MM.1S (cell line): ENCODE measurements at regions not wholly inside any gene's neighbourhood (a gene's known extent, or its start where the extent isn't known, plus 50 kb on each side); places are given as distances from the start of the nearest gene placed in this dataset.
"Not testable (repeated sequence)": the region's sequence is repeated elsewhere in the genome, so short reads cannot be mapped to it uniquely, and the experiment has no call there.

ENCODE experiments used
- DNase-seq: peaks from one replicate; pipeline ENCODE4 v3.0.0-alpha.2; 2015
- H2AFZ ChIP-seq: fragments of 300-600 bp; sonication (generic); 2 replicates; pipeline ENCODE4 v1.6.0; 2016; ENCODE audit warnings: antibody characterized with exemption, low read length
- H3F3A ChIP-seq: fragments of 300-600 bp; sonication (generic); 2 replicates; pipeline ENCODE4 v1.6.1; 2016; ENCODE audit warnings: mild to moderate bottlenecking, antibody characterized with exemption, low read length, moderate library complexity, mixed read lengths; ENCODE audit not compliant: insufficient read depth
- H3K27ac ChIP-seq: fragments of 300-600 bp; sonication (generic); 2 replicates; pipeline ENCODE4 v1.5.1; 2016; ENCODE audit warnings: mild to moderate bottlenecking, low read length
- H3K27me3 ChIP-seq: fragments of 300-600 bp; sonication (generic); replicated peaks from 2 replicates; pipeline ENCODE4 v1.6.0; 2016; ENCODE audit warnings: low read length; ENCODE audit not compliant: insufficient read depth
- H3K36me3 ChIP-seq: fragments of 300-600 bp; sonication (generic); replicated peaks from 2 replicates; pipeline ENCODE4 v1.6.1; 2016; ENCODE audit warnings: mild to moderate bottlenecking, low read length, mixed read lengths; ENCODE audit not compliant: insufficient read depth
- H3K4me1 ChIP-seq: fragments of 300-600 bp; sonication (generic); 2 replicates; pipeline ENCODE4 v1.6.1; 2016; ENCODE audit warnings: low read length, mixed read lengths
- H3K4me2 ChIP-seq: fragments of 300-600 bp; sonication (generic); 2 replicates; pipeline ENCODE4 v1.6.0; 2016; ENCODE audit warnings: low read depth, low read length
- H3K4me3 ChIP-seq: fragments of 300-600 bp; sonication (generic); 2 replicates; pipeline ENCODE4 v1.5.1; 2016; ENCODE audit warnings: low read length, mixed read lengths
- H3K79me2 ChIP-seq: fragments of 300-600 bp; sonication (generic); 2 replicates; pipeline ENCODE4 v1.6.1; 2016; ENCODE audit warnings: mixed run types, low read length, mixed read lengths
- H3K9ac ChIP-seq: fragments of 300-600 bp; sonication (generic); 2 replicates; pipeline ENCODE4 v1.6.1; 2016; ENCODE audit warnings: low read length, mixed read lengths
- H3K9me2 ChIP-seq: fragments of 300-600 bp; sonication (generic); replicated peaks from 2 replicates; pipeline ENCODE4 v1.6.1; 2016; ENCODE audit warnings: mild to moderate bottlenecking, low read length, mixed read lengths; ENCODE audit not compliant: insufficient read depth
- H3K9me3 ChIP-seq: fragments of 300-600 bp; sonication (generic); replicated peaks from 2 replicates; pipeline ENCODE4 v1.6.1; 2016; ENCODE audit warnings: mild to moderate bottlenecking, low read length, mixed read lengths; ENCODE audit not compliant: insufficient read depth
- H4K20me1 ChIP-seq: fragments of 300-600 bp; sonication (generic); 2 replicates; pipeline ENCODE4 v1.6.1; 2016; ENCODE audit warnings: mild to moderate bottlenecking, low read length, moderate library complexity, mixed read lengths; ENCODE audit not compliant: insufficient read depth
- CTCF ChIP-seq: fragments of 300-600 bp; sonication (generic); IDR thresholded peaks from 2 replicates; pipeline ENCODE4 v1.5.1; 2016; ENCODE audit warnings: antibody characterized with exemption, low read length, mixed read lengths
- EZH2 ChIP-seq: fragments of 300-600 bp; sonication (generic); optimal IDR thresholded peaks from 2 replicates; pipeline ENCODE3; 2017; ENCODE audit warnings: low read depth, mild to moderate bottlenecking, antibody characterized with exemption, low read length, mixed read lengths
- EZH2phosphoT487 ChIP-seq: fragments of 300-600 bp; sonication (generic); IDR thresholded peaks from 2 replicates; pipeline ENCODE4 v1.6.1; 2018; ENCODE audit warnings: antibody characterized with exemption, low read length

- no peaks in the 10 kb centered on the region for H3K27me3 ChIP-seq
- H4K20me1 ChIP-seq: no peaks in the 10 kb centered on the region
- no peak for TF ChIP-seq EZH2
- no peak for TF ChIP-seq EZH2phosphoT487
- no peak for TF ChIP-seq CTCF
- H3K4me1 ChIP-seq: no peaks in the 10 kb centered on the region
- H3K36me3 ChIP-seq: no peaks in the 10 kb centered on the region
- H2AFZ ChIP-seq: no peak overlapping the region
- H3K4me3 ChIP-seq: no peak overlapping the region
- H3F3A ChIP-seq: no peaks in the 10 kb centered on the region
- no peak overlapping the region for H3K4me2 ChIP-seq
- H3K9ac ChIP-seq: no peak overlapping the region
- no peaks in the 10 kb centered on the region for H3K79me2 ChIP-seq
- no peak for DNase-seq
- no peak overlapping the region for H3K27ac ChIP-seq
- H3K9me2 ChIP-seq: no peaks in the 10 kb centered on the region
- H3K9me3 ChIP-seq: no peaks in the 10 kb centered on the region
These were observed 665.3 kb downstream of the TNS3 start for GRCh38 chr7:46916581-46916980.

- Histone ChIP-seq H3K36me3 (no peaks in the 10 kb centered on the region), H3K27me3 (no peaks in the 10 kb centered on the region), H3F3A (no peaks in the 10 kb centered on the region), H3K27ac (no peak overlapping the region), H3K9ac (no peak overlapping the region), H3K4me1 (no peaks in the 10 kb centered on the region), H3K9me2 (no peaks in the 10 kb centered on the region), H3K4me3 (no peak overlapping the region), H2AFZ (no peak overlapping the region), H4K20me1 (no peaks in the 10 kb centered on the region), H3K4me2 (no peak overlapping the region), H3K9me3 (no peaks in the 10 kb centered on the region), H3K79me2 (no peaks in the 10 kb centered on the region)
- no peak for DNase-seq
- TF ChIP-seq EZH2phosphoT487 (no peak), CTCF (no peak), EZH2 (no peak)
These were observed 669.2 kb downstream of the TNS3 start for GRCh38 chr7:46912692-46913091.

GRCh38 chr7:46909601-46910051, 672.3 kb downstream of the TNS3 start:
- no peaks in the 10 kb centered on the region for H4K20me1 ChIP-seq
- no peaks in the 10 kb centered on the region for H3K36me3 ChIP-seq
- H3K4me2 ChIP-seq: no peak overlapping the region
- H3K79me2 ChIP-seq: no peaks in the 10 kb centered on the region
- H3K27me3 ChIP-seq: no peaks in the 10 kb centered on the region
- H3K9me3 ChIP-seq: no peaks in the 10 kb centered on the region
- no peaks in the 10 kb centered on the region for H3K4me1 ChIP-seq
- H3F3A ChIP-seq: no peaks in the 10 kb centered on the region
- H3K27ac ChIP-seq: no peak overlapping the region
- TF ChIP-seq EZH2phosphoT487 (no peak), EZH2 (no peak), CTCF (no peak)
- no peak overlapping the region for H3K9ac ChIP-seq
- H3K9me2 ChIP-seq: no peaks in the 10 kb centered on the region
- DNase-seq: no peak
- no peak overlapping the region for H2AFZ ChIP-seq
- no peak overlapping the region for H3K4me3 ChIP-seq

- Histone ChIP-seq H3K27ac (no peak overlapping the region), H3F3A (no peaks in the 10 kb centered on the region), H3K9me3 (no peaks in the 10 kb centered on the region), H3K9ac (no peak overlapping the region), H3K9me2 (no peaks in the 10 kb centered on the region), H3K4me2 (no peak overlapping the region), H3K4me3 (no peak overlapping the region), H3K27me3 (no peaks in the 10 kb centered on the region), H3K79me2 (no peaks in the 10 kb centered on the region), H3K36me3 (no peaks in the 10 kb centered on the region), H2AFZ (no peak overlapping the region), H3K4me1 (no peaks in the 10 kb centered on the region), H4K20me1 (no peaks in the 10 kb centered on the region)
- DNase-seq: no peak
- TF ChIP-seq CTCF (no peak), EZH2 (no peak), EZH2phosphoT487 (no peak)
These were observed 673.1 kb downstream of the TNS3 start for GRCh38 chr7:46908770-46909169.

- H3K9ac ChIP-seq, H3K4me1 ChIP-seq, H4K20me1 ChIP-seq, H3K4me3 ChIP-seq, H3K9me3 ChIP-seq, H2AFZ ChIP-seq, H3K27ac ChIP-seq, H3K4me2 ChIP-seq, DNase-seq, H3K27me3 ChIP-seq, H3F3A ChIP-seq, H3K79me2 ChIP-seq, H3K9me2 ChIP-seq, H3K36me3 ChIP-seq: not testable (repeated sequence)
These were observed 677.4 kb downstream of the TNS3 start for GRCh38 chr7:46904523-46904922.
